Endothelial cell of umbilical vein (primary cell): ENCODE measurements at regions not wholly inside any gene's neighbourhood (a gene's known extent, or its start where the extent isn't known, plus 50 kb on each side); places are given as distances from the start of the nearest gene placed in this dataset.

ENCODE experiments used
- BruUV-seq: library from RNA; stranded (reverse); fragments of 400-500 nt; replicated peaks from 2 replicates; lab custom pipeline; 2021; lab: Mats Ljungman, UMichigan
- CTCF ChIA-PET: fragments of 300-600, 350-600 bp; sonication (Branson Sonifier 250); formaldehyde crosslinking; loops from one replicate; lab custom pipeline; 2021; ENCODE audit warnings: antibody characterized with exemption, inconsistent platforms; lab: Charles Lee
- POLR2A ChIA-PET: fragments of 300-600, 350-600 bp; sonication (Branson Sonifier 250); formaldehyde crosslinking; loops from one replicate; lab custom pipeline; 2021; ENCODE audit warnings: antibody characterized with exemption, inconsistent platforms; lab: Charles Lee
- DNase-seq: peaks from one replicate; pipeline ENCODE4 v3.0.0-alpha.2; 2011; ENCODE audit warnings: low read depth, low spot score
- FAIRE-seq: peaks from 2 replicates; lab custom pipeline; 2011; peaks lifted over from hg19 to GRCh38; lab: Jason Lieb, UNC
- H2AFZ ChIP-seq: 2 replicates; pipeline ENCODE4 v1.6.0; 2012; ENCODE audit warnings: low read depth, low read length, control low read depth, inconsistent platforms
- H3K27ac ChIP-seq: 2 replicates; pipeline ENCODE4 v1.5.1; 2011; ENCODE audit warnings: low read depth, mild to moderate bottlenecking, control low read depth, low read length, moderate library complexity; ENCODE audit not compliant: insufficient read depth
- H3K27me3 ChIP-seq, 2 experiments: 2 replicates each; pipeline versions ENCODE4 v1.6.0 to v1.6.1; 2011; ENCODE audit warnings: low read length in 2 of 2, mixed read lengths in 1 of 2; ENCODE audit not compliant: control insufficient read depth in 2 of 2, insufficient read depth in 2 of 2
- H3K36me3 ChIP-seq, 2 experiments: 2 replicates in 1 of 2; 3 replicates in 1 of 2; pipeline ENCODE4 v1.5.1; 2011; ENCODE audit warnings: low read length in 2 of 2, mild to moderate bottlenecking in 1 of 2, moderate library complexity in 1 of 2; ENCODE audit not compliant: control insufficient read depth in 2 of 2, insufficient read depth in 2 of 2; ENCODE audit errors: extremely low read depth in 1 of 2
- H3K4me1 ChIP-seq: 3 replicates; pipeline ENCODE4 v1.5.1; 2011; ENCODE audit warnings: mild to moderate bottlenecking, low read length; ENCODE audit not compliant: control insufficient read depth, insufficient read depth; ENCODE audit errors: extremely low read depth
- H3K4me2 ChIP-seq: 2 replicates; pipeline ENCODE4 v1.6.1; 2011; ENCODE audit warnings: low read length, control low read depth, mixed read lengths; ENCODE audit not compliant: insufficient read depth
- H3K4me3 ChIP-seq, 3 experiments: fragments of 200-600 bp in 1 of 3; sonication (generic), shearing (Covaris generic) in 1 of 3; replicated peaks in 1 of 3; 2 replicates each; pipeline ENCODE4 v1.5.1; 2011 to 2016; ENCODE audit warnings: control low read depth in 3 of 3, low read length in 3 of 3, mild to moderate bottlenecking in 2 of 3, inconsistent platforms in 1 of 3, low read depth in 1 of 3, moderate library complexity in 1 of 3; ENCODE audit not compliant: insufficient read depth in 1 of 3
- H3K79me2 ChIP-seq: 2 replicates; pipeline ENCODE4 v1.6.0; 2012; ENCODE audit warnings: low read length, inconsistent platforms; ENCODE audit not compliant: control insufficient read depth, insufficient read depth
- H3K9ac ChIP-seq: replicated peaks from 2 replicates; pipeline ENCODE3; 2011; ENCODE audit warnings: low read length, control low read depth; ENCODE audit not compliant: insufficient read depth; ENCODE audit errors: extremely low read depth
- H3K9me1 ChIP-seq: replicated peaks from 3 replicates; pipeline ENCODE4 v1.6.0; 2011; ENCODE audit warnings: mild to moderate bottlenecking, low read length; ENCODE audit not compliant: control insufficient read depth, insufficient read depth; ENCODE audit errors: extremely low read depth
- H3K9me3 ChIP-seq: replicated peaks from 2 replicates; pipeline ENCODE4 v1.5.1; 2012; ENCODE audit warnings: low read length, inconsistent platforms; ENCODE audit not compliant: control insufficient read depth, insufficient read depth
- H4K20me1 ChIP-seq: replicated peaks from 2 replicates; pipeline ENCODE3; 2011; ENCODE audit warnings: mild to moderate bottlenecking, low read length; ENCODE audit not compliant: control insufficient read depth, insufficient read depth; ENCODE audit errors: extremely low read depth
- EZH2 ChIP-seq: IDR thresholded peaks from 2 replicates; pipeline ENCODE4 v1.6.1; 2012; ENCODE audit warnings: borderline replicate concordance, low read depth, mild to moderate bottlenecking, moderate library complexity, low read length, inconsistent platforms; ENCODE audit not compliant: severe bottlenecking
- FOS ChIP-seq: IDR thresholded peaks from 2 replicates; pipeline ENCODE4 v1.6.1; 2011; ENCODE audit warnings: mild to moderate bottlenecking, low read length, moderate library complexity, borderline replicate concordance; ENCODE audit not compliant: insufficient read depth
- GATA2 ChIP-seq: IDR thresholded peaks from 2 replicates; pipeline ENCODE4 v1.7.0; 2011; ENCODE audit warnings: low read depth, mild to moderate bottlenecking, moderate library complexity, mixed read lengths, low read length; ENCODE audit not compliant: insufficient read length, insufficient read depth
- JUN ChIP-seq: IDR thresholded peaks from 2 replicates; pipeline ENCODE4 v1.6.1; 2011; ENCODE audit warnings: borderline replicate concordance, low read depth; ENCODE audit not compliant: insufficient read length, insufficient read depth
- MYC ChIP-seq: IDR thresholded peaks from one replicate; pipeline ENCODE4 v1.6.1; 2011; ENCODE audit warnings: mild to moderate bottlenecking, low read depth, low read length
- POLR2A ChIP-seq: IDR thresholded peaks from 2 replicates; pipeline ENCODE4 v1.6.1; 2012; ENCODE audit warnings: low read depth, mild to moderate bottlenecking, control low read depth, low read length
- POLR2AphosphoS5 ChIP-seq: IDR thresholded peaks from 2 replicates; pipeline ENCODE4 v1.6.1; 2012; ENCODE audit warnings: low read depth, mild to moderate bottlenecking, control low read depth, low read length, moderate library complexity; ENCODE audit not compliant: insufficient read depth
- dilution Hi-C: fragments of 300-500 bp; cut with MboI; formaldehyde crosslinking; loops from one replicate; pipeline ENCODE4 v1.15.0; 2019; ENCODE audit warnings: low sequenced_read_pairs; ENCODE audit not compliant: extremely low pct_ligation_motif_present
- intact Hi-C: fragments of 100-400 bp; cut with micrococcal nuclease; formaldehyde crosslinking; loops from one replicate; pipeline ENCODE4 v1.10.0; 2022
- TF ChIP-seq, protein P1 (sequence below), 2 donors: IDR thresholded peaks; 1 replicate in 1 of 2; 2 replicates in 1 of 2; pipeline ENCODE4 v1.5.1; 2011; ENCODE audit warnings: low read length in 2 of 2, mild to moderate bottlenecking in 2 of 2, moderate library complexity in 2 of 2, control low read depth in 1 of 2, inconsistent platforms in 1 of 2, low read depth in 1 of 2; ENCODE audit not compliant: insufficient read depth in 1 of 2; ENCODE audit errors: extremely low read depth in 1 of 2
- TF ChIP-seq, protein P2 (sequence below): IDR thresholded peaks from 2 replicates; pipeline ENCODE4 v1.6.1; 2011; ENCODE audit not compliant: insufficient read depth, insufficient read length

DNA sequence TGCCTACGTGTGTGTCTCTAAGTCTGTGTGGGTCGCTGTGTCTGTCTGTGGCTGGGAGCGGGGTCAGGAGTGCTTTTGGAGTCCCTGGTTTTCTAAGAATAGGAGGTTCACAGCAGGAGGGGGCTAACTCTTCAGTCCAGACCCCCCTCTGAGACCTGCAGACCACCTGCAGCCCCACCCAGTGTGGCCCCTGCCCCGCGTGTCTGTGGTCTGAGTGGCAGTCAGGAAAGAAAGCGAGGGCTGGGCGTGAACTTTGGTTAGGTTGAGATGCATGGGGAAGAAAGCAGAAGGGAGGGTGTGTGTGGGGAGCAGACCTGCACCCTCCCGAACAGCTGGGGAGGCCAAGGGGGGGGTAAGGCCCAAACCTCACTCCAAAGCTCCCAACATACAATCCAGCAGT is 144.9 kb upstream of the TPM1 start:
- ChIA-PET CTCF (interaction anchor here (1.0 to 3.8 kb wide), 3 partner anchors 22 to 150 kb away, joined by 3 to 29 read pairs (median 28); no protein-coding TSS in a partner anchor), POLR2A (interaction anchor here (1.0 to 3.4 kb wide), 2 partner anchors 47 to 148 kb away, joined by 4 to 70 read pairs; partner anchors contain the start of gene TPM1)
- no peak for FAIRE-seq
- no TSS peak for BruUV-seq
- H3K27me3 ChIP-seq, result no peaks in the 10 kb centered on the region
- dilution Hi-C loops, result no loop called here
- intact Hi-C loops, result loop anchor here (1.0 to 5.0 kb wide), 8 partner anchors 39 to 724 kb away; partner anchors contain the start of genes TPM1 and USP3
- TF ChIP-seq, protein P1, sequence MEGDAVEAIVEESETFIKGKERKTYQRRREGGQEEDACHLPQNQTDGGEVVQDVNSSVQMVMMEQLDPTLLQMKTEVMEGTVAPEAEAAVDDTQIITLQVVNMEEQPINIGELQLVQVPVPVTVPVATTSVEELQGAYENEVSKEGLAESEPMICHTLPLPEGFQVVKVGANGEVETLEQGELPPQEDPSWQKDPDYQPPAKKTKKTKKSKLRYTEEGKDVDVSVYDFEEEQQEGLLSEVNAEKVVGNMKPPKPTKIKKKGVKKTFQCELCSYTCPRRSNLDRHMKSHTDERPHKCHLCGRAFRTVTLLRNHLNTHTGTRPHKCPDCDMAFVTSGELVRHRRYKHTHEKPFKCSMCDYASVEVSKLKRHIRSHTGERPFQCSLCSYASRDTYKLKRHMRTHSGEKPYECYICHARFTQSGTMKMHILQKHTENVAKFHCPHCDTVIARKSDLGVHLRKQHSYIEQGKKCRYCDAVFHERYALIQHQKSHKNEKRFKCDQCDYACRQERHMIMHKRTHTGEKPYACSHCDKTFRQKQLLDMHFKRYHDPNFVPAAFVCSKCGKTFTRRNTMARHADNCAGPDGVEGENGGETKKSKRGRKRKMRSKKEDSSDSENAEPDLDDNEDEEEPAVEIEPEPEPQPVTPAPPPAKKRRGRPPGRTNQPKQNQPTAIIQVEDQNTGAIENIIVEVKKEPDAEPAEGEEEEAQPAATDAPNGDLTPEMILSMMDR (IDR thresholded peaks at IDR 0.05; ENCODE audit: extremely low read depth in 1 of 2, insufficient read depth in 1 of 2, low read depth in 1 of 2, low read length in 2 of 2), result no peak
- no peak for TF ChIP-seq JUN
- no peak for TF ChIP-seq POLR2A
- no peak for TF ChIP-seq FOS
- peaks cover 42% of the 10 kb centered on the region for H3K4me1 ChIP-seq
- no peak overlapping the region for H3K4me3 ChIP-seq
- H3K27ac ChIP-seq, result peak overlapping the region; percentile 100
- no peaks in the 10 kb centered on the region for H3K9me1 ChIP-seq
- no peak for DNase-seq
- H3K79me2 ChIP-seq, result no peaks in the 10 kb centered on the region
- no peaks in the 10 kb centered on the region for H3K36me3 ChIP-seq
- peak overlapping the region; percentile 37 for H3K4me2 ChIP-seq
- peak overlapping the region; percentile 84 for H3K9ac ChIP-seq
- no peaks in the 10 kb centered on the region for H4K20me1 ChIP-seq
- peak overlapping the region; percentile 9 for H2AFZ ChIP-seq
- H3K9me3 ChIP-seq, result no peaks in the 10 kb centered on the region

GRCh38 chr15:62899090-62899493 is 143.5 kb upstream of the TPM1 start:
- Histone ChIP-seq H3K4me3 (no peak overlapping the region), H3K4me1 (peaks cover 40% of the 10 kb centered on the region), H2AFZ (no peak overlapping the region), H3K36me3 (no peaks in the 10 kb centered on the region), H3K9me3 (no peaks in the 10 kb centered on the region), H3K27me3 (no peaks in the 10 kb centered on the region), H4K20me1 (no peaks in the 10 kb centered on the region), H3K4me2 (no peak overlapping the region), H3K79me2 (no peaks in the 10 kb centered on the region), H3K27ac (no peak overlapping the region), H3K9ac (no peak overlapping the region), H3K9me1 (no peaks in the 10 kb centered on the region)
- no peak for FAIRE-seq
- no peak for DNase-seq
- BruUV-seq, result no TSS peak
- no peak for TF ChIP-seq MYC
- TF ChIP-seq, protein P1 (IDR thresholded peaks at IDR 0.05; ENCODE audit: extremely low read depth in 1 of 2, insufficient read depth in 1 of 2, low read depth in 1 of 2, low read length in 2 of 2), result no peak
- no peak for TF ChIP-seq POLR2A
- TF ChIP-seq JUN, result no peak
- no peak for TF ChIP-seq FOS
- TF ChIP-seq POLR2AphosphoS5, result no peak
- TF ChIP-seq GATA2, result no peak
- TF ChIP-seq, protein P2, sequence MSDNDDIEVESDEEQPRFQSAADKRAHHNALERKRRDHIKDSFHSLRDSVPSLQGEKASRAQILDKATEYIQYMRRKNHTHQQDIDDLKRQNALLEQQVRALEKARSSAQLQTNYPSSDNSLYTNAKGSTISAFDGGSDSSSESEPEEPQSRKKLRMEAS, result no peak
- no peak for TF ChIP-seq EZH2
- ChIA-PET CTCF (interaction anchor here (0.9 to 2.9 kb wide), 2 partner anchors 51 to 149 kb away, joined by 3 to 12 read pairs; no protein-coding TSS in a partner anchor), POLR2A (interaction anchor here (1.0 kb wide), 1 partner anchor 144 kb away, joined by 3 read pairs; the partner anchor contains the start of gene TPM1)
- dilution Hi-C loops, result no loop called here
- intact Hi-C loops, result loop anchor here (5.0 kb wide), 1 partner anchor 603 kb away; the partner anchor contains the start of gene USP3
